GM10266 (cell line): ENCODE measurements at regions not wholly inside any gene's neighbourhood (a gene's known extent, or its start where the extent isn't known, plus 50 kb on each side); places are given as distances from the start of the nearest gene placed in this dataset.

ENCODE experiments used
- DNase-seq: peaks from one replicate; pipeline ENCODE4 v3.0.0; 2012; ENCODE audit errors: extremely low spot score
- TF ChIP-seq, protein P1 (sequence below): IDR thresholded peaks from 2 replicates; pipeline ENCODE4 v1.5.1; 2012; ENCODE audit warnings: mild to moderate bottlenecking, low read depth; ENCODE audit not compliant: control insufficient read depth, insufficient read depth; ENCODE audit errors: missing control alignments

DNA sequence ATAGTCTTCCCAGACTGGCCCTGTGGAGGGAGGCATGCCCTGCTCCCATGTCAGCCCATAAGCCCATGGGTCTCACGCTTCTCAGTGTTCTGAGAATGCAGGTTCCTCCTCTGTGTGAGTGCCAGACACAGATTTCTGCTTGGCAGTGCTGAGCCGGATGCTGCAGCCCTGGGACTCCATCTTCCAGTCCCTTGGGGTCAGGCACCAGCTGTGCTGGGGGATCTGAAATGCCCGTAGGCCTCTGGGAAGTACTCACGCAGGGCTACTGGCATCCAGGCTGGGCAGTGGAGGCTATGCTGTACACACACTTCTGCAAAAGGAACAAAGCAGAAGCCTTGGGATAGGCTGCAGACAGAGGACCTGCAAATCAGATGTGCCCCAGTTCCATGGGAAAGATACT lies 1944.6 kb downstream of the EFNA5 start:
- DNase-seq: no peak
- TF ChIP-seq, protein P1, sequence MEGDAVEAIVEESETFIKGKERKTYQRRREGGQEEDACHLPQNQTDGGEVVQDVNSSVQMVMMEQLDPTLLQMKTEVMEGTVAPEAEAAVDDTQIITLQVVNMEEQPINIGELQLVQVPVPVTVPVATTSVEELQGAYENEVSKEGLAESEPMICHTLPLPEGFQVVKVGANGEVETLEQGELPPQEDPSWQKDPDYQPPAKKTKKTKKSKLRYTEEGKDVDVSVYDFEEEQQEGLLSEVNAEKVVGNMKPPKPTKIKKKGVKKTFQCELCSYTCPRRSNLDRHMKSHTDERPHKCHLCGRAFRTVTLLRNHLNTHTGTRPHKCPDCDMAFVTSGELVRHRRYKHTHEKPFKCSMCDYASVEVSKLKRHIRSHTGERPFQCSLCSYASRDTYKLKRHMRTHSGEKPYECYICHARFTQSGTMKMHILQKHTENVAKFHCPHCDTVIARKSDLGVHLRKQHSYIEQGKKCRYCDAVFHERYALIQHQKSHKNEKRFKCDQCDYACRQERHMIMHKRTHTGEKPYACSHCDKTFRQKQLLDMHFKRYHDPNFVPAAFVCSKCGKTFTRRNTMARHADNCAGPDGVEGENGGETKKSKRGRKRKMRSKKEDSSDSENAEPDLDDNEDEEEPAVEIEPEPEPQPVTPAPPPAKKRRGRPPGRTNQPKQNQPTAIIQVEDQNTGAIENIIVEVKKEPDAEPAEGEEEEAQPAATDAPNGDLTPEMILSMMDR: no peak

GRCh38 chr5:105708442-105708841 lies 1962.3 kb downstream of the EFNA5 start:
- TF ChIP-seq, protein P1: no peak
- DNase-seq: no peak

DNA sequence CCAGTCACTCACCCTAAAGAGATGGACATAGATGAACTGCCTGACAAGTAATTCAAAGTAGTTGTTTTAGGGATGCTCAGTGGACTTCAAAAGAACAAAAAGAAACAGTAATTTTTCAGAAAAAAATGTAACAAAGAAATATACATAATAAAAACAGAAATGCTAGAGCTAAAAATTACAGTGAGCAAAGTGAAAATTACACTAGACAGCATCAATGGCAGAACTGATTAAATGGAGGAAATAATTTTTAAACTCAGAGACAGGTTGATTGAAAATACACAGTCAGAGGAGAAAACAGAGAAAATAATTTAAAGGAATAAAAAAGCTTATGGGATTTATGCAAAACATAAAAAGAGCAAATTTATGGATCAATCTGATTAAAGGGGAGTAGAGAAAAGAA lies 1968.4 kb downstream of the EFNA5 start:
- TF ChIP-seq, protein P1: no peak
- no peak for DNase-seq

- DNase-seq: no peak
Measured at GRCh38 chr5:105696440-105696839, 1974.3 kb downstream of the EFNA5 start.

DNA sequence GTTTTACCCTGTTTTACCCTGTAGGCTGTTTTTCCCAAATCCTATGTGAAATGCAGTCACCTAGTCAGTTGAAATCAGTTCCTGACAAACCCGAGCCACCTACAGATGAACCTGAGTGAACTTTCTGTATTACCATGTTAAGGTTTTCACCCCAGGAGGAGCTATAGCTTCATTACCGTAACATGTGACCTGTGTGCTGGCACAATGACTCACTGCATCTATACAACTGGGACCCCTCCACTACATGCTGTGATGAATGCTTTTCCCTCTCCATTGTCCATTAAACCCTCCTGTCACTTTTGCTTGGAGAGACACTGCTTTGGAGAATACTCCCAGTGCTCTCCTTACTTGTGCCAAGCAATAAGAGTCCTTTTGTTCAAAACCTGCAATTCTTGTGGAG lies 1974.8 kb downstream of the EFNA5 start:
- TF ChIP-seq, protein P1: no peak
- no peak for DNase-seq

More at GRCh38 chr5:105696440-105696839, 1974.3 kb downstream of the EFNA5 start:
- TF ChIP-seq, protein P1: no peak

GRCh38 chr5:105689596-105689995 lies 1981.1 kb downstream of the EFNA5 start:
- DNase-seq: no peak
- TF ChIP-seq, protein P1: no peak

GRCh38 chr5:105688227-105688792 lies 1982.4 kb downstream of the EFNA5 start:
- TF ChIP-seq, protein P1: no peak
- DNase-seq: no peak
